ENCODE measurements at regions not wholly inside any gene's neighbourhood (a gene's known extent, or its start where the extent isn't known, plus 50 kb on each side); places are given as distances from the start of the nearest gene placed in this dataset.

GRCh38 chr1:221886311-221886710, 144.4 kb upstream of the DUSP10 start:
- WGBS, 5 donors: 72 to 93% (median 86%) methylated on average over 2 of the region's 2 CpGs
- H3K36me3 ChIP-seq: no peaks in the 10 kb centered on the region
- no peak for DNase-seq
- H3K4me3 ChIP-seq: no peak overlapping the region
- H3K4me1 ChIP-seq: peaks cover 3 to 11% (median 6%) of the 10 kb centered on the region in 4 donors
- intact Hi-C loops (cut with DNase I; ENCODE audit: low total_unique reads): no loop called here
- H3K27me3 ChIP-seq: no peaks in the 10 kb centered on the region
- no peak overlapping the region for H3K27ac ChIP-seq
- no peaks in the 10 kb centered on the region for H3K9me3 ChIP-seq
- TF ChIP-seq POLR2A (IDR thresholded peaks at IDR 0.05) (no peak), POLR2AphosphoS5 (IDR thresholded peaks at IDR 0.05) (no peak)

- Histone ChIP-seq H3K4me3 (no peak overlapping the region), H3K9me3 (no peaks in the 10 kb centered on the region), H3K4me1 (peaks cover 3 to 11% (median 6%) of the 10 kb centered on the region in 4 donors), H3K27ac (no peak overlapping the region), H3K27me3 (no peaks in the 10 kb centered on the region), H3K36me3 (no peaks in the 10 kb centered on the region)
- intact Hi-C loops (cut with DNase I; ENCODE audit: low total_unique reads): no loop called here
- WGBS, 5 donors: 79 to 90% (median 84%) methylated on average over 3 of the region's 3 CpGs
- peak in 1 of 2 donors; percentile 16 for DNase-seq
- TF ChIP-seq POLR2AphosphoS5 (IDR thresholded peaks at IDR 0.05) (no peak), POLR2A (IDR thresholded peaks at IDR 0.05) (no peak), EP300 (IDR thresholded peaks at IDR 0.05) (no peak), CTCF (IDR thresholded peaks at IDR 0.05) (no peak)
Measured at GRCh38 chr1:221884821-221885220, 142.9 kb upstream of the DUSP10 start.

- TF ChIP-seq EP300 (IDR thresholded peaks at IDR 0.05) (no peak), POLR2AphosphoS5 (IDR thresholded peaks at IDR 0.05) (no peak), CTCF (IDR thresholded peaks at IDR 0.05) (no peak), POLR2A (IDR thresholded peaks at IDR 0.05) (no peak)
- Histone ChIP-seq H3K9me3 (no peaks in the 10 kb centered on the region), H3K4me3 (no peak overlapping the region), H3K27me3 (no peaks in the 10 kb centered on the region), H3K4me1 (peaks cover 0 to 6% (median 3%) of the 10 kb centered on the region in 4 donors), H3K27ac (no peak overlapping the region), H3K36me3 (no peaks in the 10 kb centered on the region)
- WGBS, 5 donors: 67 to 84% (median 80%) methylated on average over 5 of the region's 5 CpGs
- no peak for DNase-seq
- intact Hi-C loops (cut with DNase I; ENCODE audit: low total_unique reads): no loop called here
Measured at GRCh38 chr1:221881805-221882581, 140.1 kb upstream of the DUSP10 start.

- no peaks in the 10 kb centered on the region for H3K9me3 ChIP-seq
- intact Hi-C loops (cut with DNase I; ENCODE audit: low total_unique reads): no loop called here
- 42 to 70% (median 52%) methylated on average over 1 of the region's 1 CpG for WGBS, 5 donors
Measured at GRCh38 chr1:221880182-221880581, 138.3 kb upstream of the DUSP10 start.

More at GRCh38 chr1:221880182-221880581, 138.3 kb upstream of the DUSP10 start:
- Histone ChIP-seq H3K27me3 (no peaks in the 10 kb centered on the region), H3K36me3 (no peaks in the 10 kb centered on the region), H3K27ac (no peak overlapping the region), H3K4me3 (no peak overlapping the region), H3K4me1 (no peaks in the 10 kb centered on the region)
- TF ChIP-seq CTCF (IDR thresholded peaks at IDR 0.05): no peak
- no peak for TF ChIP-seq EP300 (IDR thresholded peaks at IDR 0.05)
- TF ChIP-seq POLR2AphosphoS5 (IDR thresholded peaks at IDR 0.05): no peak
- TF ChIP-seq POLR2A (IDR thresholded peaks at IDR 0.05): no peak
- no peak for DNase-seq

All from stomach (tissue), 8 donors.